ENCODE measurements at regions not wholly inside any gene's neighbourhood (a gene's known extent, or its start where the extent isn't known, plus 50 kb on each side); places are given as distances from the start of the nearest gene placed in this dataset.

GRCh38 chr10:64635906-64636305 is 1114.7 kb downstream of the REEP3 start:
- Histone ChIP-seq H3K9me3 (no peaks in the 10 kb centered on the region), H3K27ac (no peak overlapping the region), H3K27me3 (no peaks in the 10 kb centered on the region), H3K36me3 (no peaks in the 10 kb centered on the region), H3K4me1 (peaks cover 0 to 8% (median 0%) of the 10 kb centered on the region in 4 donors), H3K4me3 (no peak overlapping the region)
- intact Hi-C loops (cut with DNase I), result no loop called here
- TF ChIP-seq POLR2A (IDR thresholded peaks at IDR 0.05) (no peak), POLR2AphosphoS5 (IDR thresholded peaks at IDR 0.05) (no peak), CTCF (IDR thresholded peaks at IDR 0.05) (no peak), EP300 (IDR thresholded peaks at IDR 0.05) (no peak)
- DNase-seq, result no peak

GRCh38 chr10:64636461-64636860 is 1115.3 kb downstream of the REEP3 start:
- no peak for DNase-seq
- intact Hi-C loops (cut with DNase I), result no loop called here
- Histone ChIP-seq H3K36me3 (no peaks in the 10 kb centered on the region), H3K27ac (no peak overlapping the region), H3K4me1 (peaks cover 0 to 2% (median 0%) of the 10 kb centered on the region in 4 donors), H3K9me3 (no peaks in the 10 kb centered on the region), H3K27me3 (no peaks in the 10 kb centered on the region), H3K4me3 (no peak overlapping the region)
- TF ChIP-seq EP300 (IDR thresholded peaks at IDR 0.05), result no peak
- no peak for TF ChIP-seq POLR2A (IDR thresholded peaks at IDR 0.05)
- TF ChIP-seq CTCF (IDR thresholded peaks at IDR 0.05), result no peak
- no peak for TF ChIP-seq POLR2AphosphoS5 (IDR thresholded peaks at IDR 0.05)
- WGBS, 2 donors, result 73 to 80% methylated on average over 3 of the region's 3 CpGs

- Histone ChIP-seq H3K4me1 (no peaks in the 10 kb centered on the region), H3K27ac (no peak overlapping the region), H3K4me3 (no peak overlapping the region), H3K27me3 (no peaks in the 10 kb centered on the region), H3K36me3 (no peaks in the 10 kb centered on the region), H3K9me3 (no peaks in the 10 kb centered on the region)
- intact Hi-C loops (cut with DNase I), result no loop called here
- 45 to 70% methylated on average over 1 of the region's 1 CpG for WGBS, 2 donors
- no peak for DNase-seq
- TF ChIP-seq POLR2A (IDR thresholded peaks at IDR 0.05) (no peak), CTCF (IDR thresholded peaks at IDR 0.05) (no peak), EP300 (IDR thresholded peaks at IDR 0.05) (no peak), POLR2AphosphoS5 (IDR thresholded peaks at IDR 0.05) (no peak)
These were observed 1116.7 kb downstream of the REEP3 start for GRCh38 chr10:64637939-64638338.

GRCh38 chr10:64648915-64649314 is 1127.7 kb downstream of the REEP3 start:
- no peaks in the 10 kb centered on the region for H3K9me3 ChIP-seq
- H3K36me3 ChIP-seq, result no peaks in the 10 kb centered on the region
- H3K4me1 ChIP-seq, result no peaks in the 10 kb centered on the region
- 49 to 58% methylated on average over 3 of the region's 3 CpGs for WGBS, 2 donors
- DNase-seq, result no peak
- intact Hi-C loops (cut with DNase I), result no loop called here
- no peak overlapping the region for H3K27ac ChIP-seq
- no peaks in the 10 kb centered on the region for H3K27me3 ChIP-seq
- TF ChIP-seq EP300 (IDR thresholded peaks at IDR 0.05) (no peak), POLR2A (IDR thresholded peaks at IDR 0.05) (no peak), CTCF (IDR thresholded peaks at IDR 0.05) (no peak), POLR2AphosphoS5 (IDR thresholded peaks at IDR 0.05) (no peak)
- no peak overlapping the region for H3K4me3 ChIP-seq

GRCh38 chr10:64658528-64658927 is 1137.3 kb downstream of the REEP3 start:
- WGBS, 2 donors, result 22 to 53% methylated on average over 2 of the region's 2 CpGs
- intact Hi-C loops (cut with DNase I), result no loop called here
- H3K4me3 ChIP-seq, result no peak overlapping the region

More at GRCh38 chr10:64658528-64658927, 1137.3 kb downstream of the REEP3 start:
- Histone ChIP-seq H3K4me1 (no peaks in the 10 kb centered on the region), H3K27me3 (no peaks in the 10 kb centered on the region), H3K9me3 (no peaks in the 10 kb centered on the region), H3K36me3 (no peaks in the 10 kb centered on the region), H3K27ac (no peak overlapping the region)
- TF ChIP-seq CTCF (IDR thresholded peaks at IDR 0.05) (no peak), POLR2A (IDR thresholded peaks at IDR 0.05) (no peak), EP300 (IDR thresholded peaks at IDR 0.05) (no peak), POLR2AphosphoS5 (IDR thresholded peaks at IDR 0.05) (no peak)
- DNase-seq, result no peak
